ENCODE measurements at regions not wholly inside any gene's neighbourhood (a gene's known extent, or its start where the extent isn't known, plus 50 kb on each side); places are given as distances from the start of the nearest gene placed in this dataset.
"Not testable (repeated sequence)": the region's sequence is repeated elsewhere in the genome, so short reads cannot be mapped to it uniquely, and the experiment has no call there.

- no peak for DNase-seq
These were observed 526.5 kb upstream of the NUDT12 start for GRCh38 chr5:104088876-104089778.

- no peak for DNase-seq
These were observed 522.3 kb upstream of the NUDT12 start for GRCh38 chr5:104084896-104085295.

DNA sequence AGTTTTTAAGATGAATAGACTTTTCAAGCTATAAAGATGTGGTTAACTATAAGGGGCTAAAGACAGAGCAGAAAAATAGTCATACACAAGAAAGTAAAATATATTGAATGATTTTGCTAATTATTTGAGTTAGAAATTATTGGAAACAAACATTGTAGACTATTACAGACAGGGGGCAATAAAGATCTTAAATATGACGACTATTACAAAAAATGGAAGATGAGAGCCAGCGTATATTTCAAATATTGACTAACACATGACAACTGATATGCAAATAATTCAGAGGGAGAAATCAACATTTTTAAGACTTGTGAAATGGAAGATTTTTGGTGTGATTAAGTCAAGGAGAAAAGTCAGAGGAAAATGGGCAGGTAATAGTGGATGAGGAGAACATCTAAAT lies 520.2 kb upstream of the NUDT12 start:
- DNase-seq, result no peak

DNA sequence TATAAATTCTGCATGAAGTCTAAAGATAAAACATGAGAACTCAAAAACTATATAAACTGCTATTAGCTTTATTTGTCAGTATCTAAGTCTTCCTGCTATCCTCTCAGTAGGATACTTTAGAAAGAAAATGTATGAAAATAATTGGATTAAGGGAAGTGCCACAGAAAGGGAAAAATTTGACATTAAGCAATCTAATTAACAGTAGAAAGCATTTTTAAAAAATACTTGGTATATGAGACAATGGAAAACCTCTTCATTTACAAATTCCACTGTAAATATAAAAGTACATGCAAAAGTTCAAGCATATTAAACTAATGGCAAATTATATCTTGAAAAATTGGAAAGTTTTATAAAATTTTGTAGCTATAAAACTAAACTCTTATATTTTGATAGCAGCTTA lies 518.6 kb upstream of the NUDT12 start:
- no peak for DNase-seq

DNA sequence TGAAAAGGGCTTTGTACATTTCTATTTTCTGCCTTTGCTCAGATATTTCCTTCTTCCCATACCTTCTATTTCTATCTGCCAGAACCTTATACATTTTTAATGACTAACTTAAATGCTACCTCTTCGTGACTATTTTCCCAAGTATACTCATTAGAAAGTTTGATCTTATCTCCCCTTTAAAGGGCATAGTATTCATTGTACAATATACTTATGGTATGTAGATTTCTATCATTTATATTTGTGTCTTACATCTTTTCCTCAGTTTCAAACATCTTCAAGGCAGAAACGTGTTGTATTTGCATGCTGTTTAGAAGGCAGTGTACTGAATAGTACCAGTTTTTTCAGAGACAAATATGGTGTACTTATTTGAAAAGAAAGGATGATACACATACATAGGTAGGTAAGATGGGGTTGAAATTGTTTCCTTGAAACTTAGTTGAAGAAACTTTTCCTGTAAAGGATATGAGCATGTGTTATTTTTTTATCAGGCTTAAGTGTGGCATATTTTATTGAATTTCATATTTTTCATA lies 518.1 kb upstream of the NUDT12 start:
- no peak for DNase-seq

GRCh38 chr5:104079861-104080645 lies 517.5 kb upstream of the NUDT12 start:
- not testable (repeated sequence) for DNase-seq

- DNase-seq, result no peak
These were observed 509.3 kb upstream of the NUDT12 start for GRCh38 chr5:104071887-104072286.

GRCh38 chr5:104062621-104063377 lies 500.2 kb upstream of the NUDT12 start:
- no peak for DNase-seq

- no peak for DNase-seq
These were observed 499.1 kb upstream of the NUDT12 start for GRCh38 chr5:104061707-104062106.

- no peak for DNase-seq
These were observed 490.7 kb upstream of the NUDT12 start for GRCh38 chr5:104053353-104053649.

GRCh38 chr5:104052558-104053352 lies 490.2 kb upstream of the NUDT12 start:
- DNase-seq, result no peak

- no peak for DNase-seq
These were observed 487.8 kb upstream of the NUDT12 start for GRCh38 chr5:104050436-104050835.

GRCh38 chr5:104049752-104050151 lies 487.2 kb upstream of the NUDT12 start:
- no peak for DNase-seq

GRCh38 chr5:104048231-104048630 lies 485.6 kb upstream of the NUDT12 start:
- DNase-seq, result no peak

DNA sequence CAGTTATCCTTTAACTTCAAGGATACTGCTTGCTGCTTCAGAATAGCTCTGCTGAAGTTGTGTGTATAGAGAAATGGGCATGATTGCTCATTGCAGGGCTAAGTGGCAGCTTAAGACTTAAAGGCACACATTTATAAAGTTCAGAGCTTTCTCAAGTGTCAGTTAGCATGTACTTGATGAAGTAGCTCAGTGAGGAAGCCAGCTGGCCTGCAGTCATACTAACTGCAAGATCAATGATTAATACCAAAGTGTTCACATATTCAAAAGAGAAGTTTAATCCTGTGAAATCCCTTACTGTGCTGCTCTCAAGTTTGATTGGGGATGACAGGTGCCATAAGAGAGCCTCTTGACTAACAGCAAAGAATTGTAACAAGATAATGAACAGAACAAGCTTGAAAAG lies 483.4 kb upstream of the NUDT12 start:
- DNase-seq, result no peak

DNA sequence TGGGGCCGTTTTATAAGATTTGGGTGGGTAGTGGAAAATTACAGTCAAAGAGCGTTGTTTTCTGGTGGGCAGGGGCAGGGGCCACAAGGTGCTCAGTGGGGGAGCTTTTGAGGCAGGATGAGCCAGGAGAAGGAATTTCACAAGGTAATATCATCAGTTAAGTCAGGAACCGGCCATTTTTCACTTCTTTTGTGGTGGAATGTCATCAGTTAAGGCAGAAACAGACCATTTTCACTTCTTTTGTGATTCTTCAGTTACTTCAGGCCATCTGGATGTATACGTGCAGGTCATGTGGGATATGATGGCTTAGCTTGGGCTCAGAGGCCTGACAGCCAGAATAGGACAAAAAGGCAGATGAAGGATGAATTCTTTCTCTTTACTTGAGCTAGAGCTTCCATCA lies 477.3 kb upstream of the NUDT12 start:
- DNase-seq, result not testable (repeated sequence)

DNA sequence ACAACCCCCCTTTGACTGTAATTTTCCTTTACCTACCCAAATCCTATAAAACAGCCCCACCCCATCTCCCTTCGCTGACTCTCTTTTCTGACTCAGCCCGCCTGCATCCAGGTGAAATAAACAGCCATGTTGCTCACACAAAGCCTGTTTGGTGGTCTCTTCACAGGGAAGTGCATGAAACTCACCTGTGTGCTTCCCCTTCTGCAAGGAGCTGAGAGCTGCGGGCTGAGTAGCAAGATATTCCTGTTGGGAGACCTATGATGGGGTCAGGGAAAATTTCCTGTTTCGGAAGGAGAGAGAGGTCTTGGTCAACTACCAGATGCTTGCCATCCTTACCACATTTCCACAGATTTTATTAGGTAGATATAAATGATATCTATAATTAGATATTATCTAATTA lies 474.5 kb upstream of the NUDT12 start:
- not testable (repeated sequence) for DNase-seq

DNA sequence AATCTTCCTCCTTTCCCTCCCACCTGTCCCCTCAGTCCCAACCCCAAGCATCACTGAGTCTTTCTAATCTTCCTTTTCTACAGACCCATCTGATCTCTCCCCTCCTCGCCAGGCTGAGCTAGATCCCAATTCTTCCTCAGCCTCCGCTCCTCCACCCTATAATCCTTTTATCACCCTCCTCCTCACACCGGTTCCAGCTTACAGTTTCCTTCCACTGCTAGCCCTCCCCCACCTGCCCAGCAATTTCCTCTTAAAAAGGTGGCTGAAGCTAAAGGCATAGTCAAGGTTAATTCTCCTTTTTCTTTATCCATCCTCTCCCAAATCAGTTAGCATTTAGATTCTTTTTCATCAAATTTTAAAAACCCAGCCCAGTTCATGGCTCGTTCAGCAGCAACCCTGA lies 470.6 kb upstream of the NUDT12 start:
- DNase-seq, result not testable (repeated sequence)

DNA sequence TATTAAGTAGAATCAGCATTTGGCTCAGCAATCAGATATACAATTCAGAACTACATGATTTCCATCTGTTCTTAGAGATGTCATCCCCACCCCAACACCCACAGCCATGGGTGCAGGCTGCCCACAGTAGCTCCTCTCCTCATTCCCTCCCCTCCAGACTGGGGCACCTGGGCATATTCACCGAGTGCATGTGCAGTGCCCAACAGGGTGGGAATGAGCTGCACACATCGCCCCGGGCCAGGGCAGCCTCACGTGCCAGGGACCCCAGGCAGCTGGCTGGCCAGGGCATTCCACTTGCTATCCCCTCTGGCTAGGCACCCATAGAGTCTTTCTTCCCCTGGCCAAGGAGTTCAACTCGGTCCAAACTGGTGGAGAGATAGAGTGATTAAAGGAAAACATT lies 461.9 kb upstream of the NUDT12 start:
- no peak for DNase-seq

- DNase-seq, result no peak
These were observed 461.1 kb upstream of the NUDT12 start for GRCh38 chr5:104023739-104024138.

GRCh38 chr5:104019956-104020355 lies 457.4 kb upstream of the NUDT12 start:
- no peak for DNase-seq

GRCh38 chr5:104018299-104018698 lies 455.7 kb upstream of the NUDT12 start:
- no peak for DNase-seq

Data from CD4-positive, alpha-beta T cell treated with Interleukin-6 for 4 hours (primary cell).